ENCODE measurements at regions not wholly inside any gene's neighbourhood (a gene's known extent, or its start where the extent isn't known, plus 50 kb on each side); places are given as distances from the start of the nearest gene placed in this dataset.

- Histone ChIP-seq H3K27ac (no peak overlapping the region), H3K4me3 (no peak overlapping the region), H3K9ac (ENCODE audit: insufficient read length) (no peak overlapping the region), H3K36me3 (ENCODE audit: insufficient read depth, low read length) (no peaks in the 10 kb centered on the region), H3K9me3 (ENCODE audit: low read depth, low read length) (no peaks in the 10 kb centered on the region)
- DNase-seq (ENCODE audit: low read depth, low spot score): no peak
- no peak for TF ChIP-seq POLR2AphosphoS5 (IDR thresholded peaks at IDR 0.05; ENCODE audit: borderline replicate concordance, low read depth, low read length)
- TF ChIP-seq EZH2 (IDR thresholded peaks at IDR 0.05): no peak
- TF ChIP-seq FOXP2 (optimal IDR thresholded peaks at IDR 0.05; ENCODE audit: control extremely low read depth, extremely low read length, insufficient read depth): no peak
Measured at GRCh38 chr18:47413327-47413726, 161.9 kb upstream of the SKOR2 start.

DNA sequence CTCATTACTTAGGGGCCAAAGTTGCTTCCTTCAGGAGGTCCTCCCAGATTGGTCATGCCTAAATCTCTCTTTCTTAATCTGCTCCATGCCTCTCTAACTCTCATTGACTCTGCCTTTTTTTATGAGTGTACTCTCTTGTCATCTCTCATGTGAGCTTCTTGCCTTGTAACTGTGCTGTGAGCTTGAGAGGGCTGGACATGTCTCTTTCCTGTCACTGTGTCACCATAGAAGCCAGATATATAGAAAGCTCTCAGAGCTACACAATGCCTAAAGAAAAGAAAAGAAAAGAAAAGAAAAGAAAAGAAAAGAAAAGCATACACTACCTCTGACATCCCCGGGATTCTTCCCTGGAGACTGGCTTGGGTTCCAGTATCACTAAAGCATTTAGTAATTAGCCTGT lies 161.5 kb upstream of the SKOR2 start:
- no peak overlapping the region for H3K27ac ChIP-seq
- H3K9ac ChIP-seq (ENCODE audit: insufficient read length): no peak overlapping the region
- no peak for DNase-seq (ENCODE audit: low read depth, low spot score)
- H3K4me3 ChIP-seq: no peak overlapping the region
- no peaks in the 10 kb centered on the region for H3K9me3 ChIP-seq (ENCODE audit: low read depth, low read length)
- TF ChIP-seq EZH2 (IDR thresholded peaks at IDR 0.05) (no peak), FOXP2 (optimal IDR thresholded peaks at IDR 0.05; ENCODE audit: control extremely low read depth, extremely low read length, insufficient read depth) (no peak), POLR2AphosphoS5 (IDR thresholded peaks at IDR 0.05; ENCODE audit: borderline replicate concordance, low read depth, low read length) (no peak)
- H3K36me3 ChIP-seq (ENCODE audit: insufficient read depth, low read length): no peaks in the 10 kb centered on the region

- H3K36me3 ChIP-seq (ENCODE audit: insufficient read depth, low read length): no peaks in the 10 kb centered on the region
- no peaks in the 10 kb centered on the region for H3K9me3 ChIP-seq (ENCODE audit: low read depth, low read length)
- TF ChIP-seq EZH2 (IDR thresholded peaks at IDR 0.05) (no peak), FOXP2 (optimal IDR thresholded peaks at IDR 0.05; ENCODE audit: control extremely low read depth, extremely low read length, insufficient read depth) (no peak), POLR2AphosphoS5 (IDR thresholded peaks at IDR 0.05; ENCODE audit: borderline replicate concordance, low read depth, low read length) (no peak)
- no peak overlapping the region for H3K4me3 ChIP-seq
- no peak overlapping the region for H3K27ac ChIP-seq
- no peak overlapping the region for H3K9ac ChIP-seq (ENCODE audit: insufficient read length)
- no peak for DNase-seq (ENCODE audit: low read depth, low spot score)
Measured at GRCh38 chr18:47411159-47411558, 159.7 kb upstream of the SKOR2 start.

- no peak for DNase-seq (ENCODE audit: low read depth, low spot score)
- no peak overlapping the region for H3K4me3 ChIP-seq
- H3K36me3 ChIP-seq (ENCODE audit: insufficient read depth, low read length): no peaks in the 10 kb centered on the region
- TF ChIP-seq FOXP2 (optimal IDR thresholded peaks at IDR 0.05; ENCODE audit: control extremely low read depth, extremely low read length, insufficient read depth) (no peak), EZH2 (IDR thresholded peaks at IDR 0.05) (no peak), POLR2AphosphoS5 (IDR thresholded peaks at IDR 0.05; ENCODE audit: borderline replicate concordance, low read depth, low read length) (no peak)
- H3K9me3 ChIP-seq (ENCODE audit: low read depth, low read length): no peaks in the 10 kb centered on the region
- no peak overlapping the region for H3K27ac ChIP-seq
- no peak overlapping the region for H3K9ac ChIP-seq (ENCODE audit: insufficient read length)
Measured at GRCh38 chr18:47410139-47410538, 158.7 kb upstream of the SKOR2 start.

GRCh38 chr18:47409519-47409918 lies 158.1 kb upstream of the SKOR2 start:
- TF ChIP-seq POLR2AphosphoS5 (IDR thresholded peaks at IDR 0.05; ENCODE audit: borderline replicate concordance, low read depth, low read length) (no peak), EZH2 (IDR thresholded peaks at IDR 0.05) (no peak), FOXP2 (optimal IDR thresholded peaks at IDR 0.05; ENCODE audit: control extremely low read depth, extremely low read length, insufficient read depth) (no peak)
- H3K4me3 ChIP-seq: no peak overlapping the region
- no peak overlapping the region for H3K27ac ChIP-seq
- H3K36me3 ChIP-seq (ENCODE audit: insufficient read depth, low read length): no peaks in the 10 kb centered on the region
- H3K9me3 ChIP-seq (ENCODE audit: low read depth, low read length): no peaks in the 10 kb centered on the region
- no peak for DNase-seq (ENCODE audit: low read depth, low spot score)
- H3K9ac ChIP-seq (ENCODE audit: insufficient read length): no peak overlapping the region

DNA sequence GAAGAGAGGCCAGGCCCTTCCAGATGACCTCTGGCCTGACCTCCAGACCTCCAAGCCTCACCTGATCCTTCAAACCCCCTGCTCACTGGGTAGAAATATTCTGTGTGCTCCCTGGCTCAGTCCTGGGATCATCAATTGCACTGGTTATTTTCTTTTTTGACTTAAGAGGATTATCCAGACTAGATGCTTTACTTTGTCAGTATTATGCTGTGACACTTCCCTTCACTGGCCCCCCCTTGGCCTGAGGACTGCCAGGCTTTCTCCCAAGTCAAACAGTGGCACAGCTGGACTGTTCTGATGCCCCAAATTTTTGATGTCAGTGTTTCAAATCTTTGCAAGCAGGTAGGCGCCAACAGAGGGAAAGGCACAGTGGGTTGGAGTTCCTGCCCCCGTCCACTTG lies 156.3 kb upstream of the SKOR2 start:
- no peaks in the 10 kb centered on the region for H3K9me3 ChIP-seq (ENCODE audit: low read depth, low read length)
- no peak for DNase-seq (ENCODE audit: low read depth, low spot score)
- TF ChIP-seq FOXP2 (optimal IDR thresholded peaks at IDR 0.05; ENCODE audit: control extremely low read depth, extremely low read length, insufficient read depth) (no peak), EZH2 (IDR thresholded peaks at IDR 0.05) (no peak), POLR2AphosphoS5 (IDR thresholded peaks at IDR 0.05; ENCODE audit: borderline replicate concordance, low read depth, low read length) (no peak)
- no peak overlapping the region for H3K4me3 ChIP-seq
- no peaks in the 10 kb centered on the region for H3K36me3 ChIP-seq (ENCODE audit: insufficient read depth, low read length)
- no peak overlapping the region for H3K27ac ChIP-seq
- no peak overlapping the region for H3K9ac ChIP-seq (ENCODE audit: insufficient read length)

GRCh38 chr18:47404845-47405244 lies 153.4 kb upstream of the SKOR2 start:
- Histone ChIP-seq H3K9ac (ENCODE audit: insufficient read length) (no peak overlapping the region), H3K27ac (no peak overlapping the region), H3K9me3 (ENCODE audit: low read depth, low read length) (no peaks in the 10 kb centered on the region), H3K36me3 (ENCODE audit: insufficient read depth, low read length) (no peaks in the 10 kb centered on the region), H3K4me3 (no peak overlapping the region)
- TF ChIP-seq POLR2AphosphoS5 (IDR thresholded peaks at IDR 0.05; ENCODE audit: borderline replicate concordance, low read depth, low read length) (no peak), FOXP2 (optimal IDR thresholded peaks at IDR 0.05; ENCODE audit: control extremely low read depth, extremely low read length, insufficient read depth) (no peak), EZH2 (IDR thresholded peaks at IDR 0.05) (no peak)
- DNase-seq (ENCODE audit: low read depth, low spot score): no peak

GRCh38 chr18:47403949-47404348 lies 152.5 kb upstream of the SKOR2 start:
- DNase-seq (ENCODE audit: low read depth, low spot score): no peak
- H3K36me3 ChIP-seq (ENCODE audit: insufficient read depth, low read length): no peaks in the 10 kb centered on the region
- H3K27ac ChIP-seq: no peak overlapping the region
- no peak overlapping the region for H3K9ac ChIP-seq (ENCODE audit: insufficient read length)
- TF ChIP-seq POLR2AphosphoS5 (IDR thresholded peaks at IDR 0.05; ENCODE audit: borderline replicate concordance, low read depth, low read length) (no peak), FOXP2 (optimal IDR thresholded peaks at IDR 0.05; ENCODE audit: control extremely low read depth, extremely low read length, insufficient read depth) (no peak), EZH2 (IDR thresholded peaks at IDR 0.05) (no peak)
- no peaks in the 10 kb centered on the region for H3K9me3 ChIP-seq (ENCODE audit: low read depth, low read length)
- H3K4me3 ChIP-seq: no peak overlapping the region

- no peak overlapping the region for H3K9ac ChIP-seq (ENCODE audit: insufficient read length)
- DNase-seq (ENCODE audit: low read depth, low spot score): no peak
- H3K27ac ChIP-seq: no peak overlapping the region
- H3K4me3 ChIP-seq: no peak overlapping the region
- TF ChIP-seq FOXP2 (optimal IDR thresholded peaks at IDR 0.05; ENCODE audit: control extremely low read depth, extremely low read length, insufficient read depth) (no peak), EZH2 (IDR thresholded peaks at IDR 0.05) (no peak)
- no peaks in the 10 kb centered on the region for H3K36me3 ChIP-seq (ENCODE audit: insufficient read depth, low read length)
- no peaks in the 10 kb centered on the region for H3K9me3 ChIP-seq (ENCODE audit: low read depth, low read length)
Measured at GRCh38 chr18:47403317-47403716, 151.9 kb upstream of the SKOR2 start.
